ENCODE measurements at regions not wholly inside any gene's neighbourhood (a gene's known extent, or its start where the extent isn't known, plus 50 kb on each side); places are given as distances from the start of the nearest gene placed in this dataset.

GRCh38 chr9:105158020-105158419 lies 86.4 kb upstream of the SLC44A1 start:
- Histone ChIP-seq H3K36me3 (ENCODE audit: insufficient read depth) (no peaks in the 10 kb centered on the region), H3K27ac (ENCODE audit: low read depth) (no peak overlapping the region), H3K27me3 (ENCODE audit: insufficient read depth) (no peaks in the 10 kb centered on the region), H3K4me1 (ENCODE audit: insufficient read depth) (no peaks in the 10 kb centered on the region), H2AFZ (0 out of 2 replicates have a peak overlapping the region, but pooled peaks have one; percentile 32), H4K20me1 (replicated peaks; ENCODE audit: insufficient read depth) (no peaks in the 10 kb centered on the region), H3K9me2 (ENCODE audit: insufficient read depth) (no peaks in the 10 kb centered on the region), H3K4me3 (no peak overlapping the region), H3K79me2 (replicated peaks; ENCODE audit: insufficient read depth) (no peaks in the 10 kb centered on the region), H3K4me2 (no peak overlapping the region), H3F3A (replicated peaks; ENCODE audit: low read depth) (0 out of 2 replicates have a peak, but pooled peaks cover 9% of the 10 kb centered on the region)
- DNase-seq (ENCODE audit: low spot score) (no peak), ATAC-seq (no peak)
- Mint-ChIP-seq H3K4me3 (no peak overlapping the region), H3K27ac (no peak overlapping the region), H3K36me3 (ENCODE audit: low read depth) (no peaks in the 10 kb centered on the region), H3K4me1 (peaks cover 12% of the 10 kb centered on the region; the same call in 2 of the 3 replicates), H3K27me3 (ENCODE audit: insufficient read depth, low read depth, poor library complexity) (peaks cover 2% of the 10 kb centered on the region), H3K9me3 (no peaks in the 10 kb centered on the region)
- TF ChIP-seq EZH2phosphoT487 (IDR thresholded peaks at IDR 0.05; ENCODE audit: unreplicated experiment) (no peak), NANOG (IDR thresholded peaks at IDR 0.05; ENCODE audit: borderline replicate concordance) (no peak), ZNF114 (CRISPR knock-in tag; IDR thresholded peaks at IDR 0.05) (no peak), CTCF (conservative IDR thresholded peaks at IDR 0.05; ENCODE audit: low read depth in 2 of 2) (no peak), ZNF462 (CRISPR knock-in tag; IDR thresholded peaks at IDR 0.05) (no peak), POLR2AphosphoS5 (IDR thresholded peaks at IDR 0.05; ENCODE audit: low read depth) (no peak), ETS1 (IDR thresholded peaks at IDR 0.05) (no peak), REST (IDR thresholded peaks at IDR 0.05; ENCODE audit: unreplicated experiment) (no peak), ZNF331 (CRISPR knock-in tag; IDR thresholded peaks at IDR 0.05; ENCODE audit: low read depth) (no peak), JUNB (IDR thresholded peaks at IDR 0.05; ENCODE audit: unreplicated experiment) (no peak), CREB1 (CRISPR knock-in tag; IDR thresholded peaks at IDR 0.05; ENCODE audit: low read depth) (no peak), STAT1 (IDR thresholded peaks at IDR 0.05; ENCODE audit: unreplicated experiment) (no peak), EZH2 (IDR thresholded peaks at IDR 0.05; ENCODE audit: low read depth, unreplicated experiment) (no peak)
